NCI-H1105 treated with DMSO at 0.1 percent for 48 hours (cell line): ENCODE measurements at regions not wholly inside any gene's neighbourhood (a gene's known extent, or its start where the extent isn't known, plus 50 kb on each side); places are given as distances from the start of the nearest gene placed in this dataset.

Source experiments
- DNase-seq: peaks from one replicate; lab custom pipeline; 2025; lab: John Stamatoyannopoulos, UW

- DNase-seq, result no peak
These were observed 198.2 kb upstream of the ARSJ start for GRCh38 chr4:114177628-114178027.

- no peak for DNase-seq
These were observed 198.9 kb upstream of the ARSJ start for GRCh38 chr4:114178392-114178791.

DNA sequence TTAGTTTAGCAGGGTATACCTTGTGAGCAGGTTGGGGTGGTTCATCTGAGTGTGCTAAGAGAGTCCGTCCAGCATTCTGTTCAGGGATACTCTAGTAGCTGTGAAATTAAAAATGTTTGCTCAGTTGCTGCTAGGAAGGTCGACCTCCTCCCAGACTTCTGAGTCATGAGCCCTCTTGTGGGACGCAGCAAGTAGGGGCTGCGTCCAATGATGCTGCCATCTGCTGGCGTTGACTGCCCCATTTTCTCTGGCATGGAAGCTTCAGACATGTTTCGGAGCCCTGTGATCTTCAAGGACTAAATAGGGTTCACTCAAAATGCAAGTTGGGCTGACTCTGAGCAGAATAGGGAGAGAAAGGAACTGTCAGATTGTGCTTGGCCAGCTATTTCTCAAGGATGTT is 201.0 kb upstream of the ARSJ start:
- no peak for DNase-seq

- DNase-seq, result no peak
These were observed 205.5 kb upstream of the ARSJ start for GRCh38 chr4:114184901-114185300.

DNA sequence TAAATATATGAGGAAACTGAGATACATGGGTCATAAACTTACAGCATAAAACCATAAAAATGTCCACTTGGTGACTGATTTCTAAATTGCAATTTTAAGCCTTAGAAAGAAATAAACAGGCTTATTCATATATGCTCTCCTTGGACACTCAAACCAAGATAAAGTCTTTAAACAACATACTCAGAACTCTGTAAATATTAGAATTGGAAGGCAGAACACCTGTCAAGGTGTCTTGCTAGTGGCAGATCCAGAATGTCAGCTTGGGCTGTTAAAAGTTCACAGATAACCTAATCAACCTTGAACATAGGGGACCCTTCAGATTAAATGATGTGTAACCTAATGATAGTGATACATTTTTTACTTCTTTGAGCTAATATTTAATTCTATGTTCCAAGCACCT is 208.1 kb upstream of the ARSJ start:
- no peak for DNase-seq

DNA sequence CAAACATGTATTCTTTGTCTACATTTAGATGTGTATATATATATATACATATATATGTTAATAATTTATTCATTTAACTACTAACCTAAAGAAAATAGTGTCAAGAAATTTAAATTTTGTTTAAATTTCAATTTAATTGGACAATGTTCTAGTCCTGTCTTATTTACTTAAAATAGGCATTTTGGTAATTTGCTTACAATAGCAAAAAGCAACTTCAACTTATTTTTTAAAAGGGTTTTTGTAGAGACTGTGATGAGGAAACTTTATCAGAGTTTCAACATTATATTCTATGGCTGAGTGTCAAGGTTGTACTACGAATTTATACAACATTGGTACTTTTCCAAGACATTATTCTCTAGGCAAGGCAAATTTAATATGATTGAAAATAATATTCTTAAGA is 212.0 kb upstream of the ARSJ start:
- no peak for DNase-seq

- no peak for DNase-seq
These were observed 213.4 kb upstream of the ARSJ start for GRCh38 chr4:114192854-114193253.

DNA sequence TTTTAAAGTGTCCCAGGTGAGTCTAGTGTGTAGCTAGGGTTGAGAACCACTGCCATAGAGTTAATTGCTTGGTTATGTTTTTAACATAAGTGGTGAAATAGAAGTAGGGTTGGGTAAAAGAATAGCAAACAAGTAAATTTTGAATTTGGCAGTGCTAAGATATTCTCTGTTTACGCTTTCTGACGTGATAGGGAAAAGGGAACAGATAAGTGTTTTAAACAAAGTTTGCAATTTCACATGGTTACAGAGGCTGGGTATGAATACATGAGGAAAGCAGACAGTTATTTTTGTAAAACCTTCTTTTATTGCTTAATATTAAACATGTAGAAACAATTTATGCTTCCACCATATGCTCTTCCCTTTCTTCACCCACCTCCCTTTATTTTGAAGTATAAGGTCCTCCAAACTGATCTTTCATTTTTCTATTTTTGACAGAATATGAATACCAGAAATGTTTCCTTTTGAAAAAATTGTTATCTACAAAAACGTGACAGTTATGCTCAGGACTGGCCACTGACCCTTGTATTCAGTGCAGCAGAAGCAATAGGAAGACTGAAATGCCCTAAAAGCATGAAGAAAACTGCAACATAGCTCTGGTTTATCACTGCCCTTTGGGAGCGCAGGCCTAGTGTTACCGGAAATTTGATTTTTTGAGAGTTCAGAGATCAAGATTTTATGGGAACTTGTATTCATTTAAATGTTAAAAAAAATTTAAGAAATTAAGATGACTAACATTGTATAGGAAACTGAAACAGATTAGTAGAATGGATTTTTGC is 214.4 kb upstream of the ARSJ start:
- DNase-seq, result no peak

DNA sequence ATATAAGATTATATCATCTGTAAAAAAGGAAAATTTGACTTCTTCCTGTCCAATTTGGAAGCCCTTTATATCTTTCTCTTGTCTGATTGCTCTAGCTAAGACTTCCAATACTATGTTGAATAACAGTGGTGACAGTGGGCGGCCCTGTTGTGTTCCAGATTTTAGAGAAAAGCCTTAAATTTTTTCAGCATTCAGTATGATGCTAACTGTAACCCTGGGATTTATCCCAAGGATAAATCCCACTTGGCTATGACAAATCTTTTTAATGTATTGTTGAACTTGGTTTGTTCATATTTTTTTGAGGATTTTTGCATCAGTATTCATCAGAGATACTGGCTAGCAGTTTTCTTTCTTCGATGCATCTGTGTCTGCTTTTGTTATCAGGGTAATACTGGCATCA is 217.2 kb upstream of the ARSJ start:
- DNase-seq, result no peak

DNA sequence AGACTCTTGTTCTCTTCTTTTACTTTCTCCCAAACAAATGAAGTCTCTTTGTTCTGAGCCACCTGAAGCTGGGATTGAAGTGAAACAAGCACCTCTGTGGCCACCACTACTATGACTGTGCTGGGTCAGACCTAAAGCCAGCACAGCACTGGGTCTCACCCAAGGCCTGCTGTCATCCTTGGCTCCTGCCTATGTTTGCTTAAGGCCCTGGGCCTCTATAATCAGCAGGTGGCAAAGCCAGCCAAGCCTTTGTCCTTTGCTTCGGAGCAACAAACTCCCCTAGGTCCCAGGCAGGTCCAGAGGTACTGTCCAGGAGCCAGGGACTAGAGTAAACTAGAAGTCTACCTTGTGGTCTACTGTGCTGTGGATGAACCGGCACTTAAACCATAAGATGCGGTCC is 220.6 kb upstream of the ARSJ start:
- DNase-seq, result no peak

DNA sequence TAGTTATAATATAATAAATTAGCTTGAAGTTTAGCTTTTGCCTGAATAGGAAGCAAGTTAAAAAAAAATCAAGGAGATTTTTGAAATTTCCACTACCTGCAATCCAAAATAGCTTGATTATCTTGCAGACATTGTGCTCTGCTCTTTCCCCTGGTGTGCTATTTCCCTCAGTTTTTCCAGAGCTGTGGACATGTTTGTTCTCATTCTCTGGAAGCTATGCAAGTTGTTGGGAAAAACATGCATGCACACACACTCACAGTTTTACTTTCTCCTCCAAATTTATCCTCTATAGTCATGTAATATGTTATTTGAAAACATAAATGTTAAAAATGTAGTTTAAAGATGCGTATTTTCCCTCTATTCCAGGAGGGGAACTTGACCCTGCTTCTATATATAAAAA is 225.8 kb upstream of the ARSJ start:
- no peak for DNase-seq

DNA sequence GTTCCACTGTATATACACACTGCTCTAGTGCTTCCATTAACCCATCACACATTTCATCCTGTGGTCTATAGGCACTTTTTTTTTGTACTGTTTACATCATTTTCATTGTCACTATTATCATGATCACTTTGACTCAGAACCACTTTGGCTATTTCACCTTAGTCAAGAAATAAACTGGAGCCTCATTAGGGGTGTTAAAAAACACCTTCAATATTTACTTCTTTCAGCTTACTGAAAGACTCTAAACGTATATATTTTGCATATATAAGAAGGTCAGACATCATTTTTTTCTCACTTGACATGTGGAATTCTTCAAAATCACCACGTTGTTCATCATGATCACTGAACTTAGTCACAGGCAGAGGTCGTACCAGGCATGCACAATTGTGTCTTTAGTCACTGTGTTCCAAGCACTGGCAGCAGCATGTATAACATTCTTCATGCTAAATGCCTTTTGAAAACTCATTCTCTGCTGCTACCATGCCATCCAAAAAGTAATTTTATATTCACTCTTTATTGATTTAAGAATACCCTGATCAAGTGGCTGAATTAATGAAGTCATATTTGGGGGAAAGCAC is 229.2 kb upstream of the ARSJ start:
- DNase-seq, result no peak

GRCh38 chr4:114209584-114209983 is 230.1 kb upstream of the ARSJ start:
- no peak for DNase-seq

DNA sequence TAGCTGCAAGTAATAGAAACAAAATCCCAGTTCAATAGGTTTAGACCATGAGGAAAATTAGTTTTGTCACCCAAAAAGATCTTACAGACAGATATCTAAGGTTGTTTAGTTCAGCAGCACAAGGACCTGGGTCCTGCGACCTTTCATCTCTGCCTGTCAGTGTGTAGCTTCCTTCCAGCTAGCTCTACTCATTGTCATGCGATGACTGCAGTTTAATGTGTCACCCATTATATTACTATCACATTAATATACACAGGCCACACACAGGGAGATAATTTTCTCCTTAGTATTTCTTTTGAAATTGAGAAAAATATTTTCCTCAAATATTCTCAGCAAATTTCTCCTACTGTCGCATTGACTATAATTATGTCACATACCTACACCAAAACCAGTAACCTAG is 232.1 kb upstream of the ARSJ start:
- no peak for DNase-seq

GRCh38 chr4:114217150-114217817 is 237.8 kb upstream of the ARSJ start:
- no peak for DNase-seq

DNA sequence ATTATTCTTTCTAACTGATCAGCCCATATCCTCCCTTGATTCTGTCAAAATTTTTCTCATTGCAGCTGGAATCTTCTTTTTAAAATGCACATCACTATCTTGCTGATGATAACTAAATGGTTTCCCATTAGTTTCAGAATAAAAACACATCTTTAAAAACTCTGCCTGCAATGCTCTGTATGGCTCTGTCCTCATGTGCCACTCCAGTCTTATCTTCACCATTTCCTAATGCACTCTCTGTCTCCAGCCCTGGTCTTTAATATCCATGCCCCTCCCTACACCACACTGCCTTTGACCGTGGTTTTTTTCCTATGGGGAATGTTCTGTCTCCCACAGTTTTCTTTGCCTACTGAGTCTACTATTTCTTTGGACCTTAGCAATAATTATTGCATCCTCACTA is 244.1 kb upstream of the ARSJ start:
- DNase-seq, result no peak

DNA sequence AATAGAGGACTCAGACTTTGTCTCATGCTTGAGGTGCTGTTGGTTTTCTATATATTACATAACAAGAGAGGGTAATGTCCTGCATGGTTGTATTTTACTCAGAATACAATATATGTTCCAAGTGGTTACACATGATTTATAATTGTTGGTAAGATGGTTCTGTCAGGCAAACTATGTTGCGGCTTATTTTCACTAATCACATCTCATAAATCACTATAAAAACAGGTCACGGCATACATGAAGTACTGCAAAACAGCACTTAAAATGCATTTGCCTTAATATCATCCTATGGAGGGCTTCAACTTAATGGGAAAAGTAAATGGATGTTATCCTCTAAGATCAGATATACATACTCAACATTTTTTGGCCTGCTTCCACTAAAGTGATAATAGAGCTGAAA is 246.0 kb upstream of the ARSJ start:
- DNase-seq, result peak; percentile 45

DNA sequence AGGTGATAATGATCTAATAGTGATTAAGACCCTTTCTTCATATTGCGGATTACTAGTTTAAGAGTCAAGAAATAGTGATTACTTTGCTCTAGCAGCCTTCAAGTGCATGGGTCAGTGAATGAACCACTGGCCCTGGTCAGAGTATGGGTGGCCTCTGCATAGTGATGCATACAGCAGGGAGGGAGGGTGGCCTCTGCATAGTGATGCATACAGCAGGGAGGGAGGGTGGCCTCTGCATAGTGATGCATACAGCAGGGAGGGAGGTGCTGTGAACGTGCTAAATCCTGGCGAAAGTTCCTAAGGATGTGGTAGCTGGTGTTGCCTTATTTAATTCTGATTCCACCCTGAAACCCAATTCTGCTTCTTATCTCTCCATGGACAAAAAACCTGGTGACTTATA is 246.7 kb upstream of the ARSJ start:
- DNase-seq, result no peak

DNA sequence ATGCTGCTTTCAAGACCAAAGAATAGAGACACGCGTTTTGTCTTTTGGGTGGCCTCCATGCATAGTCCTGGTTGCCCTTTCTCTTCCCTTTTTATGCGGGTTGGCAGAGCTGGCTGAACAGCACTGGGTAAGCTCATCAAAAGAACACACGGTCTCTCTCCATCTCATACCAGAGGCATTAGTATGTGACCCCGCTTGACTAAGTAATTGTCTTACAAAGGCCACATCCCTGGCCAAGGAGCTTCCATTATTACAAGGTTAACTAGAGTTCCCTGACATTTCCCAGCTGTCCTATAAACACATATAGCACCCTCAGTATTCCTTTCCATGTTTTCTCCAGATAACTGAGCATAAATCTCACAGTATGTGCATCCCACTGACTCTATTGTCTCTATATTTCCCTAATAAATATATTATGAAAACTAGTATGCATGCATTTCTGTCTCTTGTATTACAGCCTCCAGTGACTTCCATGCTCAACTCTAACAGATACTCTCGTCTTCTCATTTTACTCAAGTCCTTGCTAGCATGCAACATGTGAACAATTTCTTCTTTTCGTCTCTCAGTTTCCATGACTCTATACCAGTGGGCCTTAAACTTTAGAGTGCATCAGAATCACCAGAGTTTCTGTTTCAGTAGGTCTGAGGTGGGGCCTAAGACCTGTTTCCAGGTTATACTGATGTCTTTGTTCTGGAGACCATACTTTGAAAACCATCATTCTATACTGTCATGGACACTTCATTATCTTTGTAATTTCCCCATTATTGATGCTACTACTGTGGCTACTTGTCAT is 247.7 kb upstream of the ARSJ start:
- no peak for DNase-seq

DNA sequence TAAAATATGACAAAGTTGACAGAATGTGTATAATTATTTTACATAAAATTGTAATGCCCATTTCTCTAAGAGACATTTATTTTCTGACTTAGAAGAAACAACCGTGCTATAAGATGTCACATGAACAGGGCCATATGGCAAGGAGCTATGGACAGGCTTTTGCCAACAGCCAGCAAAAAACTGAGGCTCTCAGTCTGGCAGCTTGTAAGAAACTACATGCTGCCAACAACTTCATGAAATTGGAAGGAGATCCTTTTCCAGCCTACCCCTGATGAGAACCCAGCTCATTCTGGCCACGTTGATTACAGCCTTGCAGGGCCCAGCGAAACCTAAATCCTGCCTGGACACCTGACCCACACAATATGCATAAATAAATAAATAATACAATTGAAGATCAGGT is 250.3 kb upstream of the ARSJ start:
- no peak for DNase-seq

DNA sequence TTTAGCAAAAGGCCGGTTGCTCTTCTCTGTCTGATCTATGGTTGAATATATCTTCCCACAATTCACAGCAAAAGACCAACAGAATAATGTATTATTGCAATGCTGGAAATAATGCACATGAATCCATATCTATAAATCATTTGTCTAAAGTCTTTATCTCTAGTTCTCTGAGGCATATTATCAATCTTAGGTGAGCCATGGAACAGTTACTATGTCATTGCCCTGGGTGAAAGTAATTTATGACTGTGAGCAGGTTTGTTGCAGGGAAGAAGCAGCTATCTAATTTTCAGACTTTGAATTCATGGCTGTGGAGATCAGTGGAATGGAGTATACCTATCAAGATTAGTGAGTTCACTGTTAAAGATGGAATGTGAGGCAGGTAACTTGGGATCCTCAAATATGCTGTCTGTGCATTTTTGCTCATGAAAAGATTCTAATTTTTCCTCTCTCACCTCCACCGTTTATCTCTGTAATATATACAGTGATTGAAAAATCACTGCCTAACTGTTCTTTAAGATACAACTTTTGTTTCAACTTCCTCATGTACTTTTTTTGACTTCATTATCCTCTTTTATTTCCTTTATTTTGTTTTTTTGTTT is 256.8 kb upstream of the ARSJ start:
- no peak for DNase-seq

GRCh38 chr4:114237997-114238396 is 258.6 kb upstream of the ARSJ start:
- no peak for DNase-seq
